ENCODE measurements at regions not wholly inside any gene's neighbourhood (a gene's known extent, or its start where the extent isn't known, plus 50 kb on each side); places are given as distances from the start of the nearest gene placed in this dataset.

GRCh38 chr13:39879286-39880035 lies 224.0 kb downstream of the COG6 start (continued):
- TF ChIP-seq ZNF462 (CRISPR knock-in tag; IDR thresholded peaks at IDR 0.05) (no peak), ETS1 (IDR thresholded peaks at IDR 0.05) (no peak), JUNB (IDR thresholded peaks at IDR 0.05; ENCODE audit: unreplicated experiment) (no peak), ZNF331 (CRISPR knock-in tag; IDR thresholded peaks at IDR 0.05; ENCODE audit: low read depth) (no peak), CREB1 (CRISPR knock-in tag; IDR thresholded peaks at IDR 0.05; ENCODE audit: low read depth) (no peak), NANOG (IDR thresholded peaks at IDR 0.05; ENCODE audit: borderline replicate concordance) (no peak), STAT1 (IDR thresholded peaks at IDR 0.05; ENCODE audit: unreplicated experiment) (no peak), REST (IDR thresholded peaks at IDR 0.05; ENCODE audit: unreplicated experiment) (no peak), POLR2AphosphoS5 (IDR thresholded peaks at IDR 0.05; ENCODE audit: low read depth) (no peak), ZNF114 (CRISPR knock-in tag; IDR thresholded peaks at IDR 0.05) (no peak), EZH2 (IDR thresholded peaks at IDR 0.05; ENCODE audit: low read depth, unreplicated experiment) (no peak)

Measured in GM23338 (cell line).